ENCODE measurements at regions not wholly inside any gene's neighbourhood (a gene's known extent, or its start where the extent isn't known, plus 50 kb on each side); places are given as distances from the start of the nearest gene placed in this dataset.

GRCh38 chr9:22893196-22893843 is 446.7 kb downstream of the DMRTA1 start:
- Histone ChIP-seq H3K9me2 (replicated peaks; ENCODE audit: insufficient read depth, low read length) (no peaks in the 10 kb centered on the region), H3K9me3 (ENCODE audit: insufficient read depth, low read length) (no peaks in the 10 kb centered on the region), H3K27me3 (ENCODE audit: low read length) (no peaks in the 10 kb centered on the region), H3K4me3 (ENCODE audit: insufficient read depth, low read length, poor library complexity, severe bottlenecking) (no peak overlapping the region), H3K79me2 (ENCODE audit: insufficient read depth, low read length) (no peaks in the 10 kb centered on the region), H3K36me3 (ENCODE audit: low read length) (no peaks in the 10 kb centered on the region), H2AFZ (ENCODE audit: low read depth, low read length, severe bottlenecking) (no peak overlapping the region), H4K20me1 (ENCODE audit: low read depth, low read length) (no peaks in the 10 kb centered on the region), H3K9ac (ENCODE audit: low read length) (no peak overlapping the region), H3K27ac (ENCODE audit: low read depth, low read length) (no peak overlapping the region), H3K4me2 (ENCODE audit: low read depth, low read length, poor library complexity, severe bottlenecking) (no peak overlapping the region), H3F3A (ENCODE audit: insufficient read depth) (no peaks in the 10 kb centered on the region)
- no peak for TF ChIP-seq CTCF (IDR thresholded peaks at IDR 0.05; ENCODE audit: insufficient read depth, low read length, poor library complexity, severe bottlenecking)
- TF ChIP-seq EZH2phosphoT487 (conservative IDR thresholded peaks at IDR 0.05; ENCODE audit: low read length): no peak

- Histone ChIP-seq H3K36me3 (ENCODE audit: low read length) (no peaks in the 10 kb centered on the region), H3K4me3 (ENCODE audit: insufficient read depth, low read length, poor library complexity, severe bottlenecking) (no peak overlapping the region), H4K20me1 (ENCODE audit: low read depth, low read length) (no peaks in the 10 kb centered on the region), H2AFZ (ENCODE audit: low read depth, low read length, severe bottlenecking) (no peak overlapping the region), H3F3A (ENCODE audit: insufficient read depth) (no peaks in the 10 kb centered on the region), H3K9me3 (ENCODE audit: insufficient read depth, low read length) (no peaks in the 10 kb centered on the region), H3K9me2 (replicated peaks; ENCODE audit: insufficient read depth, low read length) (no peaks in the 10 kb centered on the region), H3K79me2 (ENCODE audit: insufficient read depth, low read length) (no peaks in the 10 kb centered on the region), H3K4me2 (ENCODE audit: low read depth, low read length, poor library complexity, severe bottlenecking) (no peak overlapping the region), H3K9ac (ENCODE audit: low read length) (no peak overlapping the region), H3K27ac (ENCODE audit: low read depth, low read length) (no peak overlapping the region), H3K27me3 (ENCODE audit: low read length) (no peaks in the 10 kb centered on the region)
- TF ChIP-seq EZH2phosphoT487 (conservative IDR thresholded peaks at IDR 0.05; ENCODE audit: low read length): no peak
- TF ChIP-seq CTCF (IDR thresholded peaks at IDR 0.05; ENCODE audit: insufficient read depth, low read length, poor library complexity, severe bottlenecking): no peak
These were observed 452.0 kb downstream of the DMRTA1 start for GRCh38 chr9:22898591-22898990.

- Histone ChIP-seq H3K27me3 (ENCODE audit: low read length) (no peaks in the 10 kb centered on the region), H2AFZ (ENCODE audit: low read depth, low read length, severe bottlenecking) (no peak overlapping the region), H3K9ac (ENCODE audit: low read length) (no peak overlapping the region), H4K20me1 (ENCODE audit: low read depth, low read length) (no peaks in the 10 kb centered on the region), H3K4me3 (ENCODE audit: insufficient read depth, low read length, poor library complexity, severe bottlenecking) (no peak overlapping the region), H3K4me2 (ENCODE audit: low read depth, low read length, poor library complexity, severe bottlenecking) (no peak overlapping the region), H3K27ac (ENCODE audit: low read depth, low read length) (no peak overlapping the region), H3F3A (ENCODE audit: insufficient read depth) (no peaks in the 10 kb centered on the region), H3K79me2 (ENCODE audit: insufficient read depth, low read length) (no peaks in the 10 kb centered on the region), H3K36me3 (ENCODE audit: low read length) (no peaks in the 10 kb centered on the region), H3K9me2 (replicated peaks; ENCODE audit: insufficient read depth, low read length) (no peaks in the 10 kb centered on the region), H3K9me3 (ENCODE audit: insufficient read depth, low read length) (no peaks in the 10 kb centered on the region)
- TF ChIP-seq CTCF (IDR thresholded peaks at IDR 0.05; ENCODE audit: insufficient read depth, low read length, poor library complexity, severe bottlenecking) (no peak), EZH2phosphoT487 (conservative IDR thresholded peaks at IDR 0.05; ENCODE audit: low read length) (no peak)
These were observed 465.0 kb downstream of the DMRTA1 start for GRCh38 chr9:22911632-22912031.

Measured in SU-DHL-6 (cell line).